Keratinocyte (primary cell): ENCODE measurements at regions not wholly inside any gene's neighbourhood (a gene's known extent, or its start where the extent isn't known, plus 50 kb on each side); places are given as distances from the start of the nearest gene placed in this dataset.

Source experiments
- small RNA-seq, 3 experiments: library from RNA; depleted of rRNA; stranded (forward); fragments of <200 nt; gene quantifications; one replicate each; pipeline ENCODE3, GENCODE V24; 2012; ENCODE audit warnings: low read depth in 3 of 3, low replicate concordance in 1 of 3; ENCODE audit not compliant: insufficient read length in 3 of 3

Small RNA genes lying in the stretch of these regions (small RNA-seq; reads per million reads assigned to genes)
- 0 reads per million in 3 experiments for gene AC026826.2
- 0 reads per million in 3 experiments for gene AC026826.3
